ENCODE measurements at regions not wholly inside any gene's neighbourhood (a gene's known extent, or its start where the extent isn't known, plus 50 kb on each side); places are given as distances from the start of the nearest gene placed in this dataset.

GRCh38 chr7:25886387-25887240 lies 265.4 kb upstream of the NFE2L3 start:
- Histone ChIP-seq H3K36me3 (ENCODE audit: insufficient read depth, low read length) (no peaks in the 10 kb centered on the region), H3K4me2 (ENCODE audit: low read length) (no peak overlapping the region), H3K27me3 (ENCODE audit: insufficient read depth, low read depth, low read length) (no peaks in the 10 kb centered on the region), H3K9ac (ENCODE audit: low read length) (no peak overlapping the region), H3K79me2 (replicated peaks; ENCODE audit: insufficient read depth, low read length) (no peaks in the 10 kb centered on the region), H3K9me2 (ENCODE audit: insufficient read depth, low read length) (no peaks in the 10 kb centered on the region), H3K4me3 (ENCODE audit: low read length) (no peak overlapping the region), H3K27ac (ENCODE audit: low read length) (no peak overlapping the region), H3K9me3 (ENCODE audit: low read length) (no peaks in the 10 kb centered on the region), H3F3A (ENCODE audit: insufficient read depth, low read length, poor library complexity, severe bottlenecking) (no peaks in the 10 kb centered on the region), H2AFZ (ENCODE audit: low read depth, low read length) (no peak overlapping the region), H4K20me1 (ENCODE audit: insufficient read depth) (no peaks in the 10 kb centered on the region)
- TF ChIP-seq POLR2AphosphoS5 (IDR thresholded peaks at IDR 0.05) (no peak), TAF1 (IDR thresholded peaks at IDR 0.05; ENCODE audit: low read depth) (no peak), MXI1 (conservative IDR thresholded peaks at IDR 0.05; ENCODE audit: poor library complexity, severe bottlenecking) (no peak), SMC3 (conservative IDR thresholded peaks at IDR 0.05; ENCODE audit: poor library complexity) (no peak), RAD21 (conservative IDR thresholded peaks at IDR 0.05) (no peak), REST (IDR thresholded peaks at IDR 0.05; ENCODE audit: borderline replicate concordance) (no peak), EP300 (conservative IDR thresholded peaks at IDR 0.05; ENCODE audit: poor library complexity, severe bottlenecking) (no peak), EZH2 (IDR thresholded peaks at IDR 0.05; ENCODE audit: borderline replicate concordance, insufficient read depth, low read length, poor library complexity, severe bottlenecking) (no peak)
- TF ChIP-seq, protein P1, sequence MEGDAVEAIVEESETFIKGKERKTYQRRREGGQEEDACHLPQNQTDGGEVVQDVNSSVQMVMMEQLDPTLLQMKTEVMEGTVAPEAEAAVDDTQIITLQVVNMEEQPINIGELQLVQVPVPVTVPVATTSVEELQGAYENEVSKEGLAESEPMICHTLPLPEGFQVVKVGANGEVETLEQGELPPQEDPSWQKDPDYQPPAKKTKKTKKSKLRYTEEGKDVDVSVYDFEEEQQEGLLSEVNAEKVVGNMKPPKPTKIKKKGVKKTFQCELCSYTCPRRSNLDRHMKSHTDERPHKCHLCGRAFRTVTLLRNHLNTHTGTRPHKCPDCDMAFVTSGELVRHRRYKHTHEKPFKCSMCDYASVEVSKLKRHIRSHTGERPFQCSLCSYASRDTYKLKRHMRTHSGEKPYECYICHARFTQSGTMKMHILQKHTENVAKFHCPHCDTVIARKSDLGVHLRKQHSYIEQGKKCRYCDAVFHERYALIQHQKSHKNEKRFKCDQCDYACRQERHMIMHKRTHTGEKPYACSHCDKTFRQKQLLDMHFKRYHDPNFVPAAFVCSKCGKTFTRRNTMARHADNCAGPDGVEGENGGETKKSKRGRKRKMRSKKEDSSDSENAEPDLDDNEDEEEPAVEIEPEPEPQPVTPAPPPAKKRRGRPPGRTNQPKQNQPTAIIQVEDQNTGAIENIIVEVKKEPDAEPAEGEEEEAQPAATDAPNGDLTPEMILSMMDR (IDR thresholded peaks at IDR 0.05; ENCODE audit: poor library complexity, severe bottlenecking): no peak

GRCh38 chr7:25887266-25887665 lies 264.7 kb upstream of the NFE2L3 start:
- no peak overlapping the region for H3K27ac ChIP-seq (ENCODE audit: low read length)
- TF ChIP-seq EZH2 (IDR thresholded peaks at IDR 0.05; ENCODE audit: borderline replicate concordance, insufficient read depth, low read length, poor library complexity, severe bottlenecking): no peak
- no peak for TF ChIP-seq RAD21 (conservative IDR thresholded peaks at IDR 0.05)
- TF ChIP-seq, protein P1 (IDR thresholded peaks at IDR 0.05; ENCODE audit: poor library complexity, severe bottlenecking): no peak
- TF ChIP-seq REST (IDR thresholded peaks at IDR 0.05; ENCODE audit: borderline replicate concordance): no peak
- no peak for TF ChIP-seq MXI1 (conservative IDR thresholded peaks at IDR 0.05; ENCODE audit: poor library complexity, severe bottlenecking)
- TF ChIP-seq POLR2AphosphoS5 (IDR thresholded peaks at IDR 0.05): no peak
- no peak for TF ChIP-seq EP300 (conservative IDR thresholded peaks at IDR 0.05; ENCODE audit: poor library complexity, severe bottlenecking)
- TF ChIP-seq TAF1 (IDR thresholded peaks at IDR 0.05; ENCODE audit: low read depth): no peak
- no peak for TF ChIP-seq SMC3 (conservative IDR thresholded peaks at IDR 0.05; ENCODE audit: poor library complexity)
- no peaks in the 10 kb centered on the region for H3K9me3 ChIP-seq (ENCODE audit: low read length)
- H3K27me3 ChIP-seq (ENCODE audit: insufficient read depth, low read depth, low read length): no peaks in the 10 kb centered on the region
- no peaks in the 10 kb centered on the region for H3K9me2 ChIP-seq (ENCODE audit: insufficient read depth, low read length)
- no peak overlapping the region for H3K9ac ChIP-seq (ENCODE audit: low read length)
- no peaks in the 10 kb centered on the region for H3K36me3 ChIP-seq (ENCODE audit: insufficient read depth, low read length)
- H4K20me1 ChIP-seq (ENCODE audit: insufficient read depth): no peaks in the 10 kb centered on the region
- H3K4me2 ChIP-seq (ENCODE audit: low read length): no peak overlapping the region
- no peaks in the 10 kb centered on the region for H3F3A ChIP-seq (ENCODE audit: insufficient read depth, low read length, poor library complexity, severe bottlenecking)
- no peak overlapping the region for H3K4me3 ChIP-seq (ENCODE audit: low read length)
- H2AFZ ChIP-seq (ENCODE audit: low read depth, low read length): no peak overlapping the region
- no peaks in the 10 kb centered on the region for H3K79me2 ChIP-seq (replicated peaks; ENCODE audit: insufficient read depth, low read length)

Data from neural cell (in vitro differentiated cells).